ENCODE measurements at regions not wholly inside any gene's neighbourhood (a gene's known extent, or its start where the extent isn't known, plus 50 kb on each side); places are given as distances from the start of the nearest gene placed in this dataset.

- no peak for TF ChIP-seq EZH2 (IDR thresholded peaks at IDR 0.05)
- no peak for TF ChIP-seq POLR2AphosphoS5 (IDR thresholded peaks at IDR 0.05; ENCODE audit: borderline replicate concordance, low read depth, low read length)
- no peak for TF ChIP-seq FOXP2 (optimal IDR thresholded peaks at IDR 0.05; ENCODE audit: control extremely low read depth, extremely low read length, insufficient read depth)
Observed at GRCh38 chr4:134632056-134632455, 430.5 kb upstream of the PABPC4L start.

Measured in SK-N-MC (cell line).